GM19452 (cell line): ENCODE measurements at regions not wholly inside any gene's neighbourhood (a gene's known extent, or its start where the extent isn't known, plus 50 kb on each side); places are given as distances from the start of the nearest gene placed in this dataset.

Experiments
- ATAC-seq: cut with Tn5 transposase; IDR thresholded peaks from one replicate; pipeline ENCODE4 v1.9.1; 2021; ENCODE audit not compliant: unreplicated experiment

GRCh38 chr5:12794476-12795332, 890.5 kb upstream of the CTNND2 start:
- ATAC-seq, result no peak

- ATAC-seq, result no peak
These were observed 889.1 kb upstream of the CTNND2 start for GRCh38 chr5:12793373-12793772.

GRCh38 chr5:12780536-12780935, 876.3 kb upstream of the CTNND2 start:
- ATAC-seq, result no peak

- no peak for ATAC-seq
These were observed 873.1 kb upstream of the CTNND2 start for GRCh38 chr5:12777342-12777741.

- no peak for ATAC-seq
These were observed 868.0 kb upstream of the CTNND2 start for GRCh38 chr5:12772276-12772675.

- no peak for ATAC-seq
These were observed 855.1 kb upstream of the CTNND2 start for GRCh38 chr5:12759377-12759776.

GRCh38 chr5:12757035-12757434, 852.8 kb upstream of the CTNND2 start:
- no peak for ATAC-seq

- ATAC-seq, result no peak
These were observed 841.3 kb upstream of the CTNND2 start for GRCh38 chr5:12745537-12745936.

GRCh38 chr5:12743582-12743981, 839.3 kb upstream of the CTNND2 start:
- no peak for ATAC-seq

GRCh38 chr5:12730354-12730753, 826.1 kb upstream of the CTNND2 start:
- no peak for ATAC-seq

- ATAC-seq, result no peak
These were observed 812.4 kb upstream of the CTNND2 start for GRCh38 chr5:12716664-12717063.

- no peak for ATAC-seq
These were observed 803.3 kb upstream of the CTNND2 start for GRCh38 chr5:12707560-12707959.

- no peak for ATAC-seq
These were observed 800.7 kb upstream of the CTNND2 start for GRCh38 chr5:12704955-12705354.

GRCh38 chr5:12703254-12703653, 799.0 kb upstream of the CTNND2 start:
- ATAC-seq, result no peak

- no peak for ATAC-seq
These were observed 791.4 kb upstream of the CTNND2 start for GRCh38 chr5:12695651-12696050.

- ATAC-seq, result no peak
These were observed 787.1 kb upstream of the CTNND2 start for GRCh38 chr5:12691330-12691729.

- no peak for ATAC-seq
These were observed 786.1 kb upstream of the CTNND2 start for GRCh38 chr5:12690361-12690760.

GRCh38 chr5:12683249-12683648, 779.0 kb upstream of the CTNND2 start:
- no peak for ATAC-seq

- ATAC-seq, result no peak
These were observed 775.5 kb upstream of the CTNND2 start for GRCh38 chr5:12679731-12680130.

GRCh38 chr5:12675959-12676358, 771.7 kb upstream of the CTNND2 start:
- ATAC-seq, result no peak

GRCh38 chr5:12672141-12672540, 767.9 kb upstream of the CTNND2 start:
- ATAC-seq, result no peak

GRCh38 chr5:12669326-12669725, 765.1 kb upstream of the CTNND2 start:
- no peak for ATAC-seq

- no peak for ATAC-seq
These were observed 764.3 kb upstream of the CTNND2 start for GRCh38 chr5:12668564-12668963.
